ENCODE measurements at regions not wholly inside any gene's neighbourhood (a gene's known extent, or its start where the extent isn't known, plus 50 kb on each side); places are given as distances from the start of the nearest gene placed in this dataset.

DNA sequence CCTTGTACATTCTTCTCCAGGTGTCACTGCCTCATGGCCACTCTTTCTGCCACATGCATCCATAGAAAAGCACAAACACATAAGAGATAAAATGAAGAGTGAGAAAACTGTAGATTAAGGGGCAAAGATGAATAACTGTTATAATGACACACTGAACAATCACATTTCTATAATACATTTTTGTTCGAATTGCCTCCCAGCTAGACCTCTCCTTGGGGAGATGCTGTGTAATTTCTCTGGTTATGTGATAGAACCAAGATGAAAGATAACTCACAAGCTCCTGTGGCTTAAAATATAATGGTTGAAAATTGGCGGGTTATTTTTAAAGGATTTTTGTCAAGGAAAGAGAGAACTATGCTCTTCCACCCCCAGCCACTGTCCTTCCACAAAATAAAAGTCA lies 60.2 kb upstream of the STEAP1 start:
- Histone ChIP-seq H3K4me3 (ENCODE audit: low read length) (no peak overlapping the region), H4K20me1 (ENCODE audit: insufficient read depth, low read length) (no peaks in the 10 kb centered on the region), H3K4me1 (ENCODE audit: low read length) (no peaks in the 10 kb centered on the region), H3K36me3 (replicated peaks; ENCODE audit: low read depth, low read length) (no peaks in the 10 kb centered on the region), H3K27me3 (ENCODE audit: low read depth, low read length) (no peaks in the 10 kb centered on the region), H3K79me2 (ENCODE audit: low read length) (no peaks in the 10 kb centered on the region), H3K9me3 (ENCODE audit: insufficient read depth, low read length) (no peaks in the 10 kb centered on the region), H3K9ac (ENCODE audit: low read length) (no peak overlapping the region), H2AFZ (ENCODE audit: low read depth, low read length) (no peak overlapping the region), H3K4me2 (ENCODE audit: low read length) (no peak overlapping the region), H3K27ac (ENCODE audit: low read length) (no peak overlapping the region)
- TF ChIP-seq, protein P1, sequence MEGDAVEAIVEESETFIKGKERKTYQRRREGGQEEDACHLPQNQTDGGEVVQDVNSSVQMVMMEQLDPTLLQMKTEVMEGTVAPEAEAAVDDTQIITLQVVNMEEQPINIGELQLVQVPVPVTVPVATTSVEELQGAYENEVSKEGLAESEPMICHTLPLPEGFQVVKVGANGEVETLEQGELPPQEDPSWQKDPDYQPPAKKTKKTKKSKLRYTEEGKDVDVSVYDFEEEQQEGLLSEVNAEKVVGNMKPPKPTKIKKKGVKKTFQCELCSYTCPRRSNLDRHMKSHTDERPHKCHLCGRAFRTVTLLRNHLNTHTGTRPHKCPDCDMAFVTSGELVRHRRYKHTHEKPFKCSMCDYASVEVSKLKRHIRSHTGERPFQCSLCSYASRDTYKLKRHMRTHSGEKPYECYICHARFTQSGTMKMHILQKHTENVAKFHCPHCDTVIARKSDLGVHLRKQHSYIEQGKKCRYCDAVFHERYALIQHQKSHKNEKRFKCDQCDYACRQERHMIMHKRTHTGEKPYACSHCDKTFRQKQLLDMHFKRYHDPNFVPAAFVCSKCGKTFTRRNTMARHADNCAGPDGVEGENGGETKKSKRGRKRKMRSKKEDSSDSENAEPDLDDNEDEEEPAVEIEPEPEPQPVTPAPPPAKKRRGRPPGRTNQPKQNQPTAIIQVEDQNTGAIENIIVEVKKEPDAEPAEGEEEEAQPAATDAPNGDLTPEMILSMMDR (IDR thresholded peaks at IDR 0.05; ENCODE audit: low read depth, low read length), result no peak
- TF ChIP-seq EZH2phosphoT487 (IDR thresholded peaks at IDR 0.05; ENCODE audit: low read depth), result no peak

Data from OCI-LY3 (cell line).